PC-9 (cell line): ENCODE measurements at regions not wholly inside any gene's neighbourhood (a gene's known extent, or its start where the extent isn't known, plus 50 kb on each side); places are given as distances from the start of the nearest gene placed in this dataset.

ENCODE experiments used
- BruUV-seq: library from RNA; stranded (reverse); fragments of 400-500 nt; replicated peaks from 2 replicates; lab custom pipeline; 2021; lab: Mats Ljungman, UMichigan
- CTCF ChIA-PET: fragments of 300-600 bp; sonication (Branson Sonifier 250); formaldehyde crosslinking; loops from one replicate; lab custom pipeline; 2022; ENCODE audit warnings: antibody characterized with exemption; lab: Charles Lee
- POLR2A ChIA-PET: fragments of 300-600 bp; sonication (Branson Sonifier 250); formaldehyde crosslinking; loops from one replicate; lab custom pipeline; 2022; ENCODE audit warnings: antibody characterized with exemption; ENCODE audit not compliant: unreplicated experiment; lab: Charles Lee
- DNase-seq, 2 experiments: peaks; one replicate each; pipeline versions ENCODE4 v3.0.0 to v3.0.0-alpha.2; 2015 to 2022; ENCODE audit warnings: mixed read lengths in 1 of 2
- H2AFZ ChIP-seq: fragments of 200-600 bp; sonication (generic); 2 replicates; pipeline ENCODE4 v1.8.1; 2017; ENCODE audit warnings: antibody characterized with exemption
- H3F3A ChIP-seq: fragments of 200-600 bp; sonication (generic); 2 replicates; pipeline ENCODE4 v1.8.1; 2017; ENCODE audit warnings: antibody characterized with exemption, mild to moderate bottlenecking, low read depth; ENCODE audit not compliant: insufficient read depth
- H3K27ac ChIP-seq: fragments of 200-600 bp; sonication (generic); 2 replicates; pipeline ENCODE4 v1.6.1; 2016; ENCODE audit warnings: mixed run types
- H3K27me3 ChIP-seq: fragments of 200-600 bp; sonication (generic); 2 replicates; pipeline ENCODE4 v1.6.1; 2016; ENCODE audit warnings: low read depth, mixed run types; ENCODE audit not compliant: insufficient read depth
- H3K36me3 ChIP-seq: fragments of 200-600 bp; sonication (generic); 2 replicates; pipeline ENCODE4 v1.6.1; 2016; ENCODE audit warnings: low read depth, mixed run types
- H3K4me1 ChIP-seq: fragments of 200-600 bp; sonication (generic); replicated peaks from 2 replicates; pipeline ENCODE4 v1.6.1; 2016; ENCODE audit warnings: mixed run types; ENCODE audit not compliant: insufficient read depth
- H3K4me2 ChIP-seq: fragments of 200-600 bp; sonication (generic); 2 replicates; pipeline ENCODE4 v1.6.1; 2017; ENCODE audit warnings: mixed run types
- H3K4me3 ChIP-seq: fragments of 200-600 bp; sonication (generic); 2 replicates; pipeline ENCODE4 v1.6.1; 2016; ENCODE audit warnings: mixed run types
- H3K79me2 ChIP-seq: fragments of 200-600 bp; sonication (generic); 2 replicates; pipeline ENCODE4 v1.6.1; 2017; ENCODE audit warnings: low read depth, mixed run types
- H3K9me2 ChIP-seq: fragments of 200-600 bp; sonication (generic); 2 replicates; pipeline ENCODE4 v1.8.1; 2017; ENCODE audit warnings: mild to moderate bottlenecking; ENCODE audit not compliant: insufficient read depth
- H3K9me3 ChIP-seq: fragments of 200-600 bp; sonication (generic); 2 replicates; pipeline ENCODE4 v1.8.1; 2016; ENCODE audit warnings: low read depth; ENCODE audit not compliant: insufficient read depth
- H4K20me1 ChIP-seq: fragments of 200-600 bp; sonication (generic); 2 replicates; pipeline ENCODE4 v1.8.1; 2017; ENCODE audit not compliant: insufficient read depth
- CTCF ChIP-seq: fragments of 200-600 bp; sonication (generic); conservative IDR thresholded peaks from 2 replicates; pipeline ENCODE4 v1.6.1; 2017; ENCODE audit warnings: mixed run types, antibody characterized with exemption, mild to moderate bottlenecking, moderate library complexity
- EZH2 ChIP-seq: fragments of 200-600 bp; sonication (generic); IDR thresholded peaks from 2 replicates; pipeline ENCODE4 v1.8.0; 2017; ENCODE audit warnings: antibody characterized with exemption, low read depth
- intact Hi-C: fragments of 100-400 bp; cut with micrococcal nuclease; formaldehyde crosslinking; loops from one replicate; pipeline ENCODE4 v1.10.0; 2022; ENCODE audit not compliant: unreplicated experiment

- Histone ChIP-seq H3K36me3 (no peaks in the 10 kb centered on the region), H3K4me1 (no peaks in the 10 kb centered on the region), H3K9me2 (no peaks in the 10 kb centered on the region), H3K4me2 (no peak overlapping the region), H3F3A (no peaks in the 10 kb centered on the region), H4K20me1 (no peaks in the 10 kb centered on the region), H3K27ac (no peak overlapping the region), H2AFZ (no peak overlapping the region), H3K4me3 (no peak overlapping the region), H3K27me3 (peaks cover 83% of the 10 kb centered on the region), H3K79me2 (no peaks in the 10 kb centered on the region), H3K9me3 (no peaks in the 10 kb centered on the region)
- POLR2A ChIA-PET = no interaction called here
- intact Hi-C loops = no loop called here
- CTCF ChIA-PET = no interaction called here
- BruUV-seq = no TSS peak
- no peak for DNase-seq
- TF ChIP-seq CTCF (no peak), EZH2 (no peak)
Observed at GRCh38 chr16:87058728-87059250, 258.4 kb downstream of the C16orf95 start.

GRCh38 chr16:87060034-87060986 lies 256.9 kb downstream of the C16orf95 start:
- no peak for DNase-seq
- no peak overlapping the region for H2AFZ ChIP-seq
- POLR2A ChIA-PET = no interaction called here

More at GRCh38 chr16:87060034-87060986, 256.9 kb downstream of the C16orf95 start:
- Histone ChIP-seq H3K27me3 (peaks cover 83% of the 10 kb centered on the region), H3K4me2 (no peak overlapping the region), H3F3A (no peaks in the 10 kb centered on the region), H3K4me1 (no peaks in the 10 kb centered on the region), H3K36me3 (no peaks in the 10 kb centered on the region), H3K4me3 (no peak overlapping the region), H4K20me1 (no peaks in the 10 kb centered on the region), H3K79me2 (no peaks in the 10 kb centered on the region), H3K9me3 (no peaks in the 10 kb centered on the region), H3K9me2 (no peaks in the 10 kb centered on the region), H3K27ac (no peak overlapping the region)
- CTCF ChIA-PET = no interaction called here
- intact Hi-C loops = loop anchor here (5.0 kb wide), 1 partner anchor 217 kb away; no protein-coding TSS in a partner anchor
- no TSS peak for BruUV-seq
- TF ChIP-seq EZH2 (no peak), CTCF (no peak)
